Testis (tissue), 2 donors: ENCODE measurements at regions not wholly inside any gene's neighbourhood (a gene's known extent, or its start where the extent isn't known, plus 50 kb on each side); places are given as distances from the start of the nearest gene placed in this dataset.

Experiments used
- DNase-seq: peaks from one replicate; pipeline ENCODE4 v3.0.0-alpha.2; 2019
- H3K27ac ChIP-seq, 2 donors: fragments of 200-600 bp; sonication (generic); one replicate each; pipeline ENCODE4 v1.5.1; 2019
- H3K27me3 ChIP-seq: fragments of 200-600 bp; sonication (generic); one replicate; pipeline ENCODE4 v1.5.1; 2019
- H3K36me3 ChIP-seq: fragments of 200-600 bp; sonication (generic); one replicate; pipeline ENCODE4 v1.5.1; 2017; ENCODE audit warnings: low read depth; ENCODE audit errors: missing control alignments
- H3K4me1 ChIP-seq: fragments of 200-600 bp; sonication (generic); one replicate; pipeline ENCODE4 v1.5.1; 2019
- H3K4me3 ChIP-seq, 2 donors: fragments of 200-600 bp; sonication (generic); one replicate each; pipeline ENCODE4 v1.5.1; 2017 to 2019
- H3K9me3 ChIP-seq: fragments of 200-600 bp; sonication (generic); one replicate; pipeline ENCODE4 v1.5.1; 2017
- POLR2A ChIP-seq: fragments of 450-650 bp; IDR thresholded peaks from one replicate; pipeline ENCODE4 v1.6.1; 2017; ENCODE audit warnings: antibody characterized with exemption, mild to moderate bottlenecking, moderate library complexity
- WGBS, 2 donors: methylation state at CpG; one replicate each; pipeline ENCODE4 v1.1.5; 2018; 5-methylcytosine and 5-hydroxymethylcytosine counted together
- intact Hi-C: fragments of 100-400 bp; cut with DNase I; formaldehyde crosslinking; loops from one replicate; pipeline ENCODE4 v1.15.1; 2023; ENCODE audit warnings: low total_unique reads
- TF ChIP-seq, protein P1 (sequence below), 3 experiments: fragments of 450-650 bp in 2 of 3; fragments of 200-600 bp in 1 of 3; sonication (generic) in 1 of 3; IDR thresholded peaks; one replicate each; pipeline ENCODE4 v1.5.1; 2016 to 2019; ENCODE audit warnings: antibody characterized with exemption in 3 of 3, mild to moderate bottlenecking in 2 of 3, moderate library complexity in 1 of 3

GRCh38 chr16:9533042-9533441 lies 441.6 kb downstream of the HAPSTR1 start:
- Histone ChIP-seq H3K9me3 (no peaks in the 10 kb centered on the region), H3K4me3 (no peak overlapping the region), H3K27ac (no peak overlapping the region), H3K36me3 (no peaks in the 10 kb centered on the region), H3K27me3 (no peaks in the 10 kb centered on the region), H3K4me1 (no peaks in the 10 kb centered on the region)
- TF ChIP-seq, protein P1, sequence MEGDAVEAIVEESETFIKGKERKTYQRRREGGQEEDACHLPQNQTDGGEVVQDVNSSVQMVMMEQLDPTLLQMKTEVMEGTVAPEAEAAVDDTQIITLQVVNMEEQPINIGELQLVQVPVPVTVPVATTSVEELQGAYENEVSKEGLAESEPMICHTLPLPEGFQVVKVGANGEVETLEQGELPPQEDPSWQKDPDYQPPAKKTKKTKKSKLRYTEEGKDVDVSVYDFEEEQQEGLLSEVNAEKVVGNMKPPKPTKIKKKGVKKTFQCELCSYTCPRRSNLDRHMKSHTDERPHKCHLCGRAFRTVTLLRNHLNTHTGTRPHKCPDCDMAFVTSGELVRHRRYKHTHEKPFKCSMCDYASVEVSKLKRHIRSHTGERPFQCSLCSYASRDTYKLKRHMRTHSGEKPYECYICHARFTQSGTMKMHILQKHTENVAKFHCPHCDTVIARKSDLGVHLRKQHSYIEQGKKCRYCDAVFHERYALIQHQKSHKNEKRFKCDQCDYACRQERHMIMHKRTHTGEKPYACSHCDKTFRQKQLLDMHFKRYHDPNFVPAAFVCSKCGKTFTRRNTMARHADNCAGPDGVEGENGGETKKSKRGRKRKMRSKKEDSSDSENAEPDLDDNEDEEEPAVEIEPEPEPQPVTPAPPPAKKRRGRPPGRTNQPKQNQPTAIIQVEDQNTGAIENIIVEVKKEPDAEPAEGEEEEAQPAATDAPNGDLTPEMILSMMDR (IDR thresholded peaks at IDR 0.05) = no peak
- TF ChIP-seq POLR2A = no peak
- no peak for DNase-seq
- intact Hi-C loops = no loop called here
- WGBS, 2 donors = 96 to 97% methylated on average over 3 of the region's 3 CpGs

GRCh38 chr16:9534759-9535158 lies 443.3 kb downstream of the HAPSTR1 start:
- no peaks in the 10 kb centered on the region for H3K9me3 ChIP-seq
- no peaks in the 10 kb centered on the region for H3K36me3 ChIP-seq
- DNase-seq = no peak
- H3K27me3 ChIP-seq = no peaks in the 10 kb centered on the region
- intact Hi-C loops = no loop called here
- H3K4me1 ChIP-seq = no peaks in the 10 kb centered on the region
- no peak overlapping the region for H3K27ac ChIP-seq
- TF ChIP-seq POLR2A = no peak
- TF ChIP-seq, protein P1 (IDR thresholded peaks at IDR 0.05) = no peak
- no peak overlapping the region for H3K4me3 ChIP-seq
- 25 to 46% methylated on average over 3 of the region's 3 CpGs for WGBS, 2 donors

DNA sequence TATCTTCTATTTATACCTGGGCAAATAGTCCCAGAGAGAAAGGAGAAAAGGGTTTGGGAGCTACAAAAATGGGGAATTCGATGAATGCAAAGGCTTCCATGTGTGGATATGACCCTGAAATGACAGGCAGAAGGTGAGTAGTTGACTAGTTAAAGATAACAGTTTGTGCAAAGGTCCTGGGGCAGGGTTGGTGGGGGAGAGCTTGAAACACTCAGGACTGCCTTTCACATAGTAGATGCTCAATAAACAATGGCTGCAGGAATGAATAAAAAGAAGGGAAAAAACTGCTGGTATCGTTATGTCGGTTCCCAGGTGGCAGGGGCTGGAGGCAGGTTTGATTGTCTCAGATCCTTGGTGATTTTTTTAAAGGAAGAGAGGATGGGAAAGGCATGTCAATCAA lies 445.5 kb downstream of the HAPSTR1 start:
- H3K36me3 ChIP-seq = no peaks in the 10 kb centered on the region
- TF ChIP-seq, protein P1 (IDR thresholded peaks at IDR 0.05) = no peak
- TF ChIP-seq POLR2A = no peak
- intact Hi-C loops = no loop called here
- 94 to 96% methylated on average over 3 of the region's 3 CpGs for WGBS, 2 donors
- no peaks in the 10 kb centered on the region for H3K4me1 ChIP-seq
- no peak overlapping the region for H3K27ac ChIP-seq
- no peaks in the 10 kb centered on the region for H3K9me3 ChIP-seq
- DNase-seq = no peak
- no peak overlapping the region for H3K4me3 ChIP-seq
- no peaks in the 10 kb centered on the region for H3K27me3 ChIP-seq

DNA sequence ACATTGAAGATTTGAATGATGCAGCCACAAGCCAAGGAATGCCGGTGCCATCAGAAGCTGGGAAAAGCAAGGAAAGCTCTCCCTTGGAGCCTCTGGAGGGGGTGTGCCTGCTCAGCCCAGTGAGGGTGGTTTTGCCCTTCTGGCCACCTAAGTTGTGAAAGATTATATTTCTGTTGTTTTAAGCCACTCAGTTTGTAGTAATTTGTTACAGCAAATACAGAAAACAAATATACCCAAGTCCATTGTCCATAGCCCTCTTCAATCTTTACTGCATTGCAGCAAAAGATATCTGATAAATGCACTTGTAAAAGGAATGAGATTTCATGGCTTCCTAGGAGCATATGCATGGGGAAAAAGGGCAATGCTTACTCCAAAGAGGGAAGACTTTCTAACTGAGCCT lies 447.9 kb downstream of the HAPSTR1 start:
- no peaks in the 10 kb centered on the region for H3K27me3 ChIP-seq
- no peak overlapping the region for H3K27ac ChIP-seq
- WGBS, 2 donors = 92 to 100% methylated on average over 1 of the region's 1 CpG
- H3K4me1 ChIP-seq = no peaks in the 10 kb centered on the region
- intact Hi-C loops = no loop called here
- no peak overlapping the region for H3K4me3 ChIP-seq
- no peak for DNase-seq
- H3K9me3 ChIP-seq = no peaks in the 10 kb centered on the region
- H3K36me3 ChIP-seq = no peaks in the 10 kb centered on the region
- TF ChIP-seq, protein P1 (IDR thresholded peaks at IDR 0.05) = no peak
- no peak for TF ChIP-seq POLR2A

GRCh38 chr16:9541723-9542122 lies 450.3 kb downstream of the HAPSTR1 start:
- DNase-seq = no peak
- WGBS, 2 donors = 47 to 57% methylated on average over 5 of the region's 5 CpGs
- no peaks in the 10 kb centered on the region for H3K9me3 ChIP-seq
- no peak for TF ChIP-seq POLR2A
- TF ChIP-seq, protein P1 (IDR thresholded peaks at IDR 0.05) = no peak
- no peaks in the 10 kb centered on the region for H3K4me1 ChIP-seq
- no peaks in the 10 kb centered on the region for H3K27me3 ChIP-seq
- intact Hi-C loops = no loop called here
- no peak overlapping the region for H3K4me3 ChIP-seq
- H3K27ac ChIP-seq = no peak overlapping the region
- no peaks in the 10 kb centered on the region for H3K36me3 ChIP-seq
